K562 (cell line): ENCODE measurements at regions not wholly inside any gene's neighbourhood (a gene's known extent, or its start where the extent isn't known, plus 50 kb on each side); places are given as distances from the start of the nearest gene placed in this dataset.

Source experiments
- ATAC-seq: fragments of 200-7000 bp; cut with Tn5 transposase; 3 replicates; pipeline ENCODE4 v1.9.1; 2020; ENCODE audit warnings: moderate library complexity
- BruUV-seq: library from RNA; stranded (reverse); fragments of 400-500 nt; replicated peaks from 2 replicates; lab custom pipeline; 2021; lab: Mats Ljungman, UMichigan
- CTCF ChIA-PET: fragments of 300-600 bp; formaldehyde crosslinking; extraction: SDS; loops from one replicate; lab custom pipeline; 2021; ENCODE audit warnings: low intra/inter-chr PET ratio; lab: Yijun Ruan, JAX
- POLR2A ChIA-PET: fragments of 300-600, 350-650 bp; sonication (Branson Sonifier 250); formaldehyde crosslinking; extraction: SDS; loops from one replicate; lab custom pipeline; 2021; ENCODE audit warnings: antibody characterized with exemption, inconsistent platforms; lab: Yijun Ruan, JAX
- DNase-seq, 4 experiments: peaks; one replicate each; pipeline versions ENCODE4 v3.0.0 to v3.0.0-alpha.2; 2011 to 2018; ENCODE audit warnings: low spot score in 3 of 4, mixed read lengths in 3 of 4; ENCODE audit errors: extremely low read depth in 1 of 4
- FAIRE-seq: peaks from 2 replicates; lab custom pipeline; 2011; peaks lifted over from hg19 to GRCh38; lab: Jason Lieb, UNC
- H2AFZ ChIP-seq: 2 replicates; pipeline ENCODE4 v1.6.0; 2011; ENCODE audit warnings: low read depth, low read length, control low read depth, inconsistent platforms
- H3K27ac ChIP-seq: fragments of 200-600 bp; 3 replicates; pipeline ENCODE4 v1.8.0; 2011; ENCODE audit warnings: low read depth, mild to moderate bottlenecking, control low read depth, inconsistent platforms, low read length, moderate library complexity, mixed read lengths; ENCODE audit errors: extremely low read depth
- H3K27me3 ChIP-seq, 2 experiments: fragments of 300-600 bp in 1 of 2; 2 replicates in 1 of 2; 3 replicates in 1 of 2; pipeline versions ENCODE4 v1.6.0 to v1.8.0; 2011; ENCODE audit warnings: inconsistent platforms in 2 of 2, low read length in 2 of 2, mild to moderate bottlenecking in 1 of 2, mixed read lengths in 1 of 2, moderate library complexity in 1 of 2; ENCODE audit not compliant: control insufficient read depth in 2 of 2, insufficient read depth in 2 of 2
- H3K36me3 ChIP-seq: fragments of 300-600 bp; 3 replicates; pipeline ENCODE4 v1.8.0; 2011; ENCODE audit warnings: mild to moderate bottlenecking, low read length, inconsistent platforms; ENCODE audit not compliant: control insufficient read depth, insufficient read depth
- H3K4me1 ChIP-seq, 2 experiments: fragments of 200-600 bp in 1 of 2; replicated peaks in 1 of 2; 2 replicates in 1 of 2; 3 replicates in 1 of 2; pipeline versions ENCODE4 v1.5.1 to v1.8.0; 2011; ENCODE audit warnings: inconsistent platforms in 2 of 2, low read length in 2 of 2, mild to moderate bottlenecking in 1 of 2, mixed read lengths in 1 of 2, moderate library complexity in 1 of 2; ENCODE audit not compliant: control insufficient read depth in 2 of 2, insufficient read depth in 2 of 2
- H3K4me2 ChIP-seq: 2 replicates; pipeline ENCODE4 v1.6.1; 2011; ENCODE audit warnings: low read length, control low read depth, inconsistent platforms, mixed read lengths; ENCODE audit not compliant: insufficient read depth
- H3K4me3 ChIP-seq: fragments of 200-600 bp; sonication (generic), shearing (Covaris generic); 2 replicates; pipeline ENCODE4 v1.5.1; 2016; ENCODE audit warnings: control low read depth, inconsistent platforms
- H3K79me2 ChIP-seq: fragments of 200-600 bp; 3 replicates; pipeline ENCODE4 v1.8.0; 2011; ENCODE audit warnings: low read length, inconsistent platforms; ENCODE audit not compliant: control insufficient read depth, insufficient read depth
- H3K9ac ChIP-seq, 2 experiments: 2 replicates each; pipeline versions ENCODE4 v1.6.0 to v1.6.1; 2011; ENCODE audit warnings: low read depth in 2 of 2, low read length in 2 of 2, control low read depth in 1 of 2, inconsistent platforms in 1 of 2, mild to moderate bottlenecking in 1 of 2, mixed read lengths in 1 of 2; ENCODE audit not compliant: insufficient read depth in 1 of 2
- H3K9me1 ChIP-seq: one replicate; pipeline ENCODE4 v1.6.0; 2011; ENCODE audit warnings: inconsistent platforms, mild to moderate bottlenecking, low read length, moderate library complexity; ENCODE audit not compliant: control insufficient read depth, insufficient read depth
- H3K9me3 ChIP-seq: replicated peaks from 2 replicates; pipeline ENCODE4 v1.5.1; 2011; ENCODE audit warnings: low read depth, low read length, inconsistent platforms; ENCODE audit not compliant: control insufficient read depth, insufficient read depth
- H4K20me1 ChIP-seq: replicated peaks from 2 replicates; pipeline ENCODE4 v1.6.1; 2011; ENCODE audit warnings: low read length, inconsistent platforms, mixed read lengths; ENCODE audit not compliant: control insufficient read depth, insufficient read depth
- CCAR2 ChIP-seq: fragments of 200-400 bp; formaldehyde crosslinking; IDR thresholded peaks from 2 replicates; pipeline ENCODE4 v1.6.1; 2017; ENCODE audit warnings: mild to moderate bottlenecking, low read depth, low read length
- HLTF ChIP-seq: fragments of 450-650 bp; IDR thresholded peaks from 2 replicates; pipeline ENCODE4 v1.6.1; 2016
- MCM3 ChIP-seq: fragments of 450-650 bp; IDR thresholded peaks from 2 replicates; pipeline ENCODE4 v1.6.1; 2016
- MCM5 ChIP-seq: fragments of 450-650 bp; IDR thresholded peaks from 2 replicates; pipeline ENCODE4 v1.6.1; 2016; ENCODE audit warnings: low read depth
- PCBP1 ChIP-seq: fragments of 200-400 bp; formaldehyde crosslinking; IDR thresholded peaks from 2 replicates; pipeline ENCODE4 v1.6.1; 2018; ENCODE audit warnings: mild to moderate bottlenecking, low read depth, low read length; ENCODE audit not compliant: poor library complexity, severe bottlenecking
- PHTF2 ChIP-seq: fragments of 250-450 bp; sonication (Bioruptor Pico); IDR thresholded peaks from 2 replicates; pipeline ENCODE4 v1.5.0; 2021; ENCODE audit warnings: mild to moderate bottlenecking
- POLR2G ChIP-seq: fragments of 200-400 bp; formaldehyde crosslinking; IDR thresholded peaks from 2 replicates; pipeline ENCODE4 v1.6.1; 2017; ENCODE audit warnings: low read depth, mild to moderate bottlenecking, antibody characterized with exemption, low read length, moderate library complexity
- STAT5B ChIP-seq: fragments of 250-450 bp; sonication (Bioruptor Pico); IDR thresholded peaks from 2 replicates; pipeline ENCODE4 v1.8.0; 2021; ENCODE audit warnings: mild to moderate bottlenecking, inconsistent platforms
- XRCC3 ChIP-seq: fragments of 450-650 bp; IDR thresholded peaks from 2 replicates; pipeline ENCODE4 v1.6.1; 2017; ENCODE audit warnings: mild to moderate bottlenecking, moderate library complexity
- ZNF212 ChIP-seq: fragments of 450-650 bp; formaldehyde crosslinking; IDR thresholded peaks from 2 replicates; pipeline ENCODE4 v1.4.0; 2020; ENCODE audit warnings: mild to moderate bottlenecking
- ZNF384 ChIP-seq: IDR thresholded peaks from 2 replicates; pipeline ENCODE4 v1.6.1; 2012; ENCODE audit warnings: low read depth, low read length, improper control_type of control experiment
- WGBS: fragments of 100-300 bp; shearing (Covaris generic); methylation state at CpG from one replicate; pipeline ENCODE4 v1.1.6; 2016; ENCODE audit warnings: low coverage, mixed read lengths; ENCODE audit not compliant: insufficient coverage; ENCODE audit errors: missing lambda C conversion rate; 5-methylcytosine and 5-hydroxymethylcytosine counted together
- in situ Hi-C: fragments of 300-500 bp; cut with MboI; formaldehyde crosslinking; loops from 4 replicates; pipeline ENCODE4 v1.15.0; 2018; ENCODE audit warnings: inconsistent platforms, mixed read lengths
- intact Hi-C: fragments of 100-400 bp; cut with micrococcal nuclease; formaldehyde crosslinking; loops from 2 replicates; pipeline ENCODE4 v1.14.2; 2022
- TF ChIP-seq, protein P1 (sequence below), 2 experiments: IDR thresholded peaks in 1 of 2; conservative IDR thresholded peaks in 1 of 2; 2 replicates each; pipeline ENCODE4 v1.6.1; 2016; ENCODE audit warnings: low read depth in 2 of 2, mild to moderate bottlenecking in 1 of 2, missing compliant biosample characterization in 1 of 2, missing genetic modification characterization in 1 of 2, moderate library complexity in 1 of 2

- H3K79me2 ChIP-seq: no peaks in the 10 kb centered on the region
- H3K9me1 ChIP-seq: no peaks in the 10 kb centered on the region
- no TSS peak for BruUV-seq
- CTCF ChIA-PET: no interaction called here
- H4K20me1 ChIP-seq: no peaks in the 10 kb centered on the region
- no peak overlapping the region for H2AFZ ChIP-seq
- no peaks in the 10 kb centered on the region for H3K4me1 ChIP-seq
- no peak overlapping the region for H3K9ac ChIP-seq
- POLR2A ChIA-PET: no interaction called here
- WGBS: 0% methylated on average over 1 of the region's 1 CpG
- ATAC-seq (no peak), FAIRE-seq (no peak), DNase-seq (no peak)
- no peak overlapping the region for H3K27ac ChIP-seq
- TF ChIP-seq STAT5B (CRISPR knock-in tag) (no peak), ZNF384 (no peak), ZNF212 (no peak), POLR2G (no peak), XRCC3 (no peak), CCAR2 (no peak), PHTF2 (CRISPR knock-in tag) (no peak), MCM3 (no peak), PCBP1 (no peak), MCM5 (no peak), HLTF (no peak)
- TF ChIP-seq, protein P1, sequence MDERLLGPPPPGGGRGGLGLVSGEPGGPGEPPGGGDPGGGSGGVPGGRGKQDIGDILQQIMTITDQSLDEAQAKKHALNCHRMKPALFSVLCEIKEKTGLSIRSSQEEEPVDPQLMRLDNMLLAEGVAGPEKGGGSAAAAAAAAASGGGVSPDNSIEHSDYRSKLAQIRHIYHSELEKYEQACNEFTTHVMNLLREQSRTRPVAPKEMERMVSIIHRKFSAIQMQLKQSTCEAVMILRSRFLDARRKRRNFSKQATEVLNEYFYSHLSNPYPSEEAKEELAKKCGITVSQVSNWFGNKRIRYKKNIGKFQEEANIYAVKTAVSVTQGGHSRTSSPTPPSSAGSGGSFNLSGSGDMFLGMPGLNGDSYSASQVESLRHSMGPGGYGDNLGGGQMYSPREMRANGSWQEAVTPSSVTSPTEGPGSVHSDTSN (CRISPR knock-in tag; IDR thresholded peaks at IDR 0.05; ENCODE audit: low read depth): no peak
- TF ChIP-seq, protein P1 (tag; conservative IDR thresholded peaks at IDR 0.05; ENCODE audit: low read depth): no peak
- no peak overlapping the region for H3K4me2 ChIP-seq
- H3K36me3 ChIP-seq: no peaks in the 10 kb centered on the region
- in situ Hi-C loops: no loop called here
- H3K9me3 ChIP-seq: no peaks in the 10 kb centered on the region
- no peak overlapping the region for H3K4me3 ChIP-seq
- intact Hi-C loops: no loop called here
- H3K27me3 ChIP-seq: no peaks in the 10 kb centered on the region
Measured at GRCh38 chr10:111295788-111296187, 219.0 kb downstream of the ADRA2A start.
